ENCODE measurements at regions not wholly inside any gene's neighbourhood (a gene's known extent, or its start where the extent isn't known, plus 50 kb on each side); places are given as distances from the start of the nearest gene placed in this dataset.

DNA sequence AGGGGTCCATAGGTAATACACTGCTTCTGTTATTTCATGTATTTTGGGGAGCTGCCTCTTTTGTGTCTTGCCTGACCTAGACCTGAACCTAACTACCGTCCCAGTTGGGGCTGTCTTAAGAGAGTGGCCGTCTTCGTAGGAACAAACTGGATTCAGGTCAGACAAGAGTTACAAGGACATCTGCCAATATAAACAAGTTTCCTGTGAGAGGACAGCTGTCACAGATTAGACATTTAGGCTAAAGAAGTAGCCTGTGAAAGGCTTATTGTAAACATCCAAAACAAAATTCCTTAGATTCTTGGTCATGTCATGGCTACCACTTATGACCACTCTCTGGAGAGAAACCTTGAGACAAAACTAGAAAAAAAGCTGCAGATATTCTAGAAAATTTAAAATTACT is 797.6 kb upstream of the AADAT start:
- no peak for TF ChIP-seq EGR1 (conservative IDR thresholded peaks at IDR 0.05)
- TF ChIP-seq ZNF282 (CRISPR knock-in tag; IDR thresholded peaks at IDR 0.05): no peak
- TF ChIP-seq CTCF (IDR thresholded peaks at IDR 0.05 in 2 of 3, conservative IDR thresholded peaks at IDR 0.05 in 1 of 3; ENCODE audit: insufficient read depth in 2 of 3, low read depth in 1 of 3, low read length in 3 of 3): no peak

All from K562 (cell line).